ENCODE measurements at regions not wholly inside any gene's neighbourhood (a gene's known extent, or its start where the extent isn't known, plus 50 kb on each side); places are given as distances from the start of the nearest gene placed in this dataset.

GRCh38 chrX:117094149-117094548, 631.4 kb upstream of the CT83 start:
- ChIA-PET CTCF (no interaction called here), POLR2A (no interaction called here)
- H3K27ac ChIP-seq (ENCODE audit: insufficient read depth in 1 of 2, low read depth in 1 of 2, low read length in 2 of 2, poor library complexity in 1 of 2, severe bottlenecking in 2 of 2) = no peak overlapping the region
- WGBS (ENCODE audit: insufficient coverage) = no CpG with 5 or more reads among the region's 1 CpG
- H3K4me3 ChIP-seq (ENCODE audit: control insufficient read depth in 1 of 7, extremely low read depth in 1 of 7, insufficient read depth in 4 of 7, low read depth in 2 of 7, low read length in 6 of 7) = no peak overlapping the region
- peaks cover 0 to 5% (median 0%) of the 10 kb centered on the region in 5 experiments for H3K9me3 ChIP-seq (ENCODE audit: control extremely low read depth in 1 of 5, control insufficient read depth in 4 of 5, insufficient read depth in 2 of 5, low read depth in 1 of 5, low read length in 4 of 5)
- no peaks in the 10 kb centered on the region for H3K4me1 ChIP-seq (ENCODE audit: control extremely low read depth in 1 of 4, control insufficient read depth in 4 of 4, insufficient read depth in 4 of 4, low read length in 3 of 4)
- no peaks in the 10 kb centered on the region for H3K36me3 ChIP-seq (ENCODE audit: control insufficient read depth in 4 of 4, insufficient read depth in 4 of 4, low read length in 3 of 4)
- H3K27me3 ChIP-seq (replicated peaks in 2 of 5; ENCODE audit: control insufficient read depth in 4 of 5, insufficient read depth in 5 of 5, low read length in 4 of 5) = no peaks in the 10 kb centered on the region
- no peak for DNase-seq

GRCh38 chrX:117093319-117093718, 630.5 kb upstream of the CT83 start:
- POLR2A ChIA-PET = no interaction called here
- no peaks in the 10 kb centered on the region for H3K36me3 ChIP-seq (ENCODE audit: control insufficient read depth in 4 of 4, insufficient read depth in 4 of 4, low read length in 3 of 4)
- H3K4me1 ChIP-seq (ENCODE audit: control extremely low read depth in 1 of 4, control insufficient read depth in 4 of 4, insufficient read depth in 4 of 4, low read length in 3 of 4) = no peaks in the 10 kb centered on the region
- no peak overlapping the region for H3K27ac ChIP-seq (ENCODE audit: insufficient read depth in 1 of 2, low read depth in 1 of 2, low read length in 2 of 2, poor library complexity in 1 of 2, severe bottlenecking in 2 of 2)
- DNase-seq = no peak
- no peak overlapping the region for H3K4me3 ChIP-seq (ENCODE audit: control insufficient read depth in 1 of 7, extremely low read depth in 1 of 7, insufficient read depth in 4 of 7, low read depth in 2 of 7, low read length in 6 of 7)
- CTCF ChIA-PET = no interaction called here
- WGBS (ENCODE audit: insufficient coverage) = 100% methylated on average over 1 of the region's 1 CpG
- no peaks in the 10 kb centered on the region for H3K27me3 ChIP-seq (replicated peaks in 2 of 5; ENCODE audit: control insufficient read depth in 4 of 5, insufficient read depth in 5 of 5, low read length in 4 of 5)
- H3K9me3 ChIP-seq (ENCODE audit: control extremely low read depth in 1 of 5, control insufficient read depth in 4 of 5, insufficient read depth in 2 of 5, low read depth in 1 of 5, low read length in 4 of 5) = peaks cover 0 to 5% (median 0%) of the 10 kb centered on the region in 5 experiments

GRCh38 chrX:117092641-117093040, 629.9 kb upstream of the CT83 start:
- WGBS (ENCODE audit: insufficient coverage) = no CpG with 5 or more reads among the region's 1 CpG
- Histone ChIP-seq H3K4me1 (ENCODE audit: control extremely low read depth in 1 of 4, control insufficient read depth in 4 of 4, insufficient read depth in 4 of 4, low read length in 3 of 4) (no peaks in the 10 kb centered on the region), H3K36me3 (ENCODE audit: control insufficient read depth in 4 of 4, insufficient read depth in 4 of 4, low read length in 3 of 4) (no peaks in the 10 kb centered on the region), H3K27ac (ENCODE audit: insufficient read depth in 1 of 2, low read depth in 1 of 2, low read length in 2 of 2, poor library complexity in 1 of 2, severe bottlenecking in 2 of 2) (no peak overlapping the region), H3K9me3 (ENCODE audit: control extremely low read depth in 1 of 5, control insufficient read depth in 4 of 5, insufficient read depth in 2 of 5, low read depth in 1 of 5, low read length in 4 of 5) (peaks cover 0 to 5% (median 0%) of the 10 kb centered on the region in 5 experiments), H3K4me3 (ENCODE audit: control insufficient read depth in 1 of 7, extremely low read depth in 1 of 7, insufficient read depth in 4 of 7, low read depth in 2 of 7, low read length in 6 of 7) (no peak overlapping the region), H3K27me3 (replicated peaks in 2 of 5; ENCODE audit: control insufficient read depth in 4 of 5, insufficient read depth in 5 of 5, low read length in 4 of 5) (no peaks in the 10 kb centered on the region)
- POLR2A ChIA-PET = no interaction called here
- CTCF ChIA-PET = no interaction called here
- no peak for DNase-seq

GRCh38 chrX:117063224-117063623, 600.4 kb upstream of the CT83 start:
- ChIA-PET POLR2A (no interaction called here), CTCF (no interaction called here)
- no peak overlapping the region for H3K27ac ChIP-seq (ENCODE audit: insufficient read depth in 1 of 2, low read depth in 1 of 2, low read length in 2 of 2, poor library complexity in 1 of 2, severe bottlenecking in 2 of 2)
- no peaks in the 10 kb centered on the region for H3K9me3 ChIP-seq (ENCODE audit: control extremely low read depth in 1 of 5, control insufficient read depth in 4 of 5, insufficient read depth in 2 of 5, low read depth in 1 of 5, low read length in 4 of 5)
- no peaks in the 10 kb centered on the region for H3K36me3 ChIP-seq (ENCODE audit: control insufficient read depth in 4 of 4, insufficient read depth in 4 of 4, low read length in 3 of 4)
- no peak overlapping the region for H3K4me3 ChIP-seq (ENCODE audit: control insufficient read depth in 1 of 7, extremely low read depth in 1 of 7, insufficient read depth in 4 of 7, low read depth in 2 of 7, low read length in 6 of 7)
- no peaks in the 10 kb centered on the region for H3K27me3 ChIP-seq (replicated peaks in 2 of 5; ENCODE audit: control insufficient read depth in 4 of 5, insufficient read depth in 5 of 5, low read length in 4 of 5)
- DNase-seq = no peak
- no peaks in the 10 kb centered on the region for H3K4me1 ChIP-seq (ENCODE audit: control extremely low read depth in 1 of 4, control insufficient read depth in 4 of 4, insufficient read depth in 4 of 4, low read length in 3 of 4)

- Histone ChIP-seq H3K9me3 (ENCODE audit: control extremely low read depth in 1 of 5, control insufficient read depth in 4 of 5, insufficient read depth in 2 of 5, low read depth in 1 of 5, low read length in 4 of 5) (no peaks in the 10 kb centered on the region), H3K36me3 (ENCODE audit: control insufficient read depth in 4 of 4, insufficient read depth in 4 of 4, low read length in 3 of 4) (no peaks in the 10 kb centered on the region), H3K27me3 (replicated peaks in 2 of 5; ENCODE audit: control insufficient read depth in 4 of 5, insufficient read depth in 5 of 5, low read length in 4 of 5) (no peaks in the 10 kb centered on the region), H3K4me1 (ENCODE audit: control extremely low read depth in 1 of 4, control insufficient read depth in 4 of 4, insufficient read depth in 4 of 4, low read length in 3 of 4) (no peaks in the 10 kb centered on the region), H3K4me3 (ENCODE audit: control insufficient read depth in 1 of 7, extremely low read depth in 1 of 7, insufficient read depth in 4 of 7, low read depth in 2 of 7, low read length in 6 of 7) (no peak overlapping the region), H3K27ac (ENCODE audit: insufficient read depth in 1 of 2, low read depth in 1 of 2, low read length in 2 of 2, poor library complexity in 1 of 2, severe bottlenecking in 2 of 2) (no peak overlapping the region)
- ChIA-PET CTCF (no interaction called here), POLR2A (no interaction called here)
- DNase-seq = no peak
These were observed 597.1 kb upstream of the CT83 start for GRCh38 chrX:117059848-117060247.

- H3K4me1 ChIP-seq (ENCODE audit: control extremely low read depth in 1 of 4, control insufficient read depth in 4 of 4, insufficient read depth in 4 of 4, low read length in 3 of 4) = no peaks in the 10 kb centered on the region
- DNase-seq = no peak
- H3K27me3 ChIP-seq (replicated peaks in 2 of 5; ENCODE audit: control insufficient read depth in 4 of 5, insufficient read depth in 5 of 5, low read length in 4 of 5) = no peaks in the 10 kb centered on the region
- H3K4me3 ChIP-seq (ENCODE audit: control insufficient read depth in 1 of 7, extremely low read depth in 1 of 7, insufficient read depth in 4 of 7, low read depth in 2 of 7, low read length in 6 of 7) = no peak overlapping the region
- no peaks in the 10 kb centered on the region for H3K36me3 ChIP-seq (ENCODE audit: control insufficient read depth in 4 of 4, insufficient read depth in 4 of 4, low read length in 3 of 4)
- CTCF ChIA-PET = no interaction called here
- POLR2A ChIA-PET = no interaction called here
- no CpG with 5 or more reads among the region's 1 CpG for WGBS (ENCODE audit: insufficient coverage)
- H3K9me3 ChIP-seq (ENCODE audit: control extremely low read depth in 1 of 5, control insufficient read depth in 4 of 5, insufficient read depth in 2 of 5, low read depth in 1 of 5, low read length in 4 of 5) = peaks cover 0 to 5% (median 0%) of the 10 kb centered on the region in 5 experiments
- no peak overlapping the region for H3K27ac ChIP-seq (ENCODE audit: insufficient read depth in 1 of 2, low read depth in 1 of 2, low read length in 2 of 2, poor library complexity in 1 of 2, severe bottlenecking in 2 of 2)
These were observed 590.5 kb upstream of the CT83 start for GRCh38 chrX:117053260-117053659.

- Histone ChIP-seq H3K27me3 (replicated peaks in 2 of 5; ENCODE audit: control insufficient read depth in 4 of 5, insufficient read depth in 5 of 5, low read length in 4 of 5) (no peaks in the 10 kb centered on the region), H3K4me1 (ENCODE audit: control extremely low read depth in 1 of 4, control insufficient read depth in 4 of 4, insufficient read depth in 4 of 4, low read length in 3 of 4) (no peaks in the 10 kb centered on the region), H3K27ac (ENCODE audit: insufficient read depth in 1 of 2, low read depth in 1 of 2, low read length in 2 of 2, poor library complexity in 1 of 2, severe bottlenecking in 2 of 2) (no peak overlapping the region), H3K9me3 (ENCODE audit: control extremely low read depth in 1 of 5, control insufficient read depth in 4 of 5, insufficient read depth in 2 of 5, low read depth in 1 of 5, low read length in 4 of 5) (no peaks in the 10 kb centered on the region), H3K4me3 (ENCODE audit: control insufficient read depth in 1 of 7, extremely low read depth in 1 of 7, insufficient read depth in 4 of 7, low read depth in 2 of 7, low read length in 6 of 7) (no peak overlapping the region), H3K36me3 (ENCODE audit: control insufficient read depth in 4 of 4, insufficient read depth in 4 of 4, low read length in 3 of 4) (no peaks in the 10 kb centered on the region)
- ChIA-PET POLR2A (no interaction called here), CTCF (no interaction called here)
- 60% methylated on average over 1 of the region's 1 CpG for WGBS (ENCODE audit: insufficient coverage)
- no peak for DNase-seq
These were observed 576.2 kb upstream of the CT83 start for GRCh38 chrX:117038918-117039440.

GRCh38 chrX:117010243-117010642, 547.5 kb upstream of the CT83 start:
- H3K4me1 ChIP-seq (ENCODE audit: control extremely low read depth in 1 of 4, control insufficient read depth in 4 of 4, insufficient read depth in 4 of 4, low read length in 3 of 4) = no peaks in the 10 kb centered on the region
- no peak overlapping the region for H3K4me3 ChIP-seq (ENCODE audit: control insufficient read depth in 1 of 7, extremely low read depth in 1 of 7, insufficient read depth in 4 of 7, low read depth in 2 of 7, low read length in 6 of 7)
- POLR2A ChIA-PET = no interaction called here
- peaks cover 0 to 1% (median 0%) of the 10 kb centered on the region in 5 experiments for H3K9me3 ChIP-seq (ENCODE audit: control extremely low read depth in 1 of 5, control insufficient read depth in 4 of 5, insufficient read depth in 2 of 5, low read depth in 1 of 5, low read length in 4 of 5)
- H3K27ac ChIP-seq (ENCODE audit: insufficient read depth in 1 of 2, low read depth in 1 of 2, low read length in 2 of 2, poor library complexity in 1 of 2, severe bottlenecking in 2 of 2) = no peak overlapping the region
- H3K27me3 ChIP-seq (replicated peaks in 2 of 5; ENCODE audit: control insufficient read depth in 4 of 5, insufficient read depth in 5 of 5, low read length in 4 of 5) = no peaks in the 10 kb centered on the region
- DNase-seq = no peak
- CTCF ChIA-PET = no interaction called here
- no peaks in the 10 kb centered on the region for H3K36me3 ChIP-seq (ENCODE audit: control insufficient read depth in 4 of 4, insufficient read depth in 4 of 4, low read length in 3 of 4)
